Activated CD4-positive, CD25-positive, alpha-beta regulatory T cell treated with anti-CD3 and anti-CD28 coated beads, Interleukin-2, amount 50 U/mL, for 24 hours (primary cell): ENCODE measurements at regions not wholly inside any gene's neighbourhood (a gene's known extent, or its start where the extent isn't known, plus 50 kb on each side); places are given as distances from the start of the nearest gene placed in this dataset.
"Not testable (repeated sequence)": the region's sequence is repeated elsewhere in the genome, so short reads cannot be mapped to it uniquely, and the experiment has no call there.

Experiments
- ATAC-seq, 2 donors: fragments of 150-1000 bp; cut with Tn5 transposase; one replicate each; pipeline ENCODE4 v1.10.0; 2021; ENCODE audit warnings: mild to moderate bottlenecking in 1 of 2, moderate library complexity in 1 of 2

- not testable (repeated sequence) for ATAC-seq
Observed at GRCh38 chrY:23695664-23696328, 352.0 kb downstream of the CDY1B start.

GRCh38 chrY:23681960-23682359 lies 365.9 kb downstream of the CDY1B start:
- not testable (repeated sequence) for ATAC-seq

- ATAC-seq = not testable (repeated sequence)
Observed at GRCh38 chrY:23669858-23670257, 378.0 kb downstream of the CDY1B start.

GRCh38 chrY:23622313-23622712 lies 403.0 kb downstream of the DAZ2 start:
- ATAC-seq = not testable (repeated sequence)

- ATAC-seq = not testable (repeated sequence)
Observed at GRCh38 chrY:23610449-23610848, 391.1 kb downstream of the DAZ2 start.

- ATAC-seq = peak; percentile 48 to 68
Observed at GRCh38 chrY:23596509-23596908, 377.2 kb downstream of the DAZ2 start.

- not testable (repeated sequence) for ATAC-seq
Observed at GRCh38 chrY:23590243-23590642, 370.9 kb downstream of the DAZ2 start.

GRCh38 chrY:23588409-23588808 lies 369.1 kb downstream of the DAZ2 start:
- ATAC-seq = not testable (repeated sequence)
